ENCODE measurements at regions not wholly inside any gene's neighbourhood (a gene's known extent, or its start where the extent isn't known, plus 50 kb on each side); places are given as distances from the start of the nearest gene placed in this dataset.

GRCh38 chr21:18959817-18960216, 556.2 kb upstream of the TMPRSS15 start:
- no peak for DNase-seq (ENCODE audit: low spot score)

GRCh38 chr21:18960306-18960705, 556.7 kb upstream of the TMPRSS15 start:
- DNase-seq (ENCODE audit: low spot score) = no peak

- no peak for DNase-seq (ENCODE audit: low spot score)
Measured at GRCh38 chr21:18970416-18970815, 566.8 kb upstream of the TMPRSS15 start.

GRCh38 chr21:18970941-18971340, 567.4 kb upstream of the TMPRSS15 start:
- no peak for DNase-seq (ENCODE audit: low spot score)

- no peak for DNase-seq (ENCODE audit: low spot score)
Measured at GRCh38 chr21:18985584-18985983, 582.0 kb upstream of the TMPRSS15 start.

- DNase-seq (ENCODE audit: low spot score) = no peak
Measured at GRCh38 chr21:18986197-18986596, 582.6 kb upstream of the TMPRSS15 start.

GRCh38 chr21:18987520-18988026, 584.0 kb upstream of the TMPRSS15 start:
- no peak for DNase-seq (ENCODE audit: low spot score)

- no peak for DNase-seq (ENCODE audit: low spot score)
Measured at GRCh38 chr21:18989953-18990495, 586.4 kb upstream of the TMPRSS15 start.

GRCh38 chr21:18991846-18992245, 588.3 kb upstream of the TMPRSS15 start:
- DNase-seq (ENCODE audit: low spot score) = no peak

GRCh38 chr21:19010251-19010650, 606.7 kb upstream of the TMPRSS15 start:
- no peak for DNase-seq (ENCODE audit: low spot score)

GRCh38 chr21:19010996-19011395, 607.4 kb upstream of the TMPRSS15 start:
- DNase-seq (ENCODE audit: low spot score) = no peak

GRCh38 chr21:19011451-19011850, 607.9 kb upstream of the TMPRSS15 start:
- no peak for DNase-seq (ENCODE audit: low spot score)

- no peak for DNase-seq (ENCODE audit: low spot score)
Measured at GRCh38 chr21:19013916-19014315, 610.3 kb upstream of the TMPRSS15 start.

- no peak for DNase-seq (ENCODE audit: low spot score)
Measured at GRCh38 chr21:19018529-19018928, 614.9 kb upstream of the TMPRSS15 start.

- DNase-seq (ENCODE audit: low spot score) = no peak
Measured at GRCh38 chr21:19022978-19023377, 619.4 kb upstream of the TMPRSS15 start.

- no peak for DNase-seq (ENCODE audit: low spot score)
Measured at GRCh38 chr21:19026911-19027310, 623.3 kb upstream of the TMPRSS15 start.

GRCh38 chr21:19029816-19030215, 626.2 kb upstream of the TMPRSS15 start:
- DNase-seq (ENCODE audit: low spot score) = no peak

GRCh38 chr21:19031953-19032352, 628.4 kb upstream of the TMPRSS15 start:
- DNase-seq (ENCODE audit: low spot score) = no peak

- DNase-seq (ENCODE audit: low spot score) = no peak
Measured at GRCh38 chr21:19034041-19034440, 630.5 kb upstream of the TMPRSS15 start.

GRCh38 chr21:19034560-19034959, 631.0 kb upstream of the TMPRSS15 start:
- DNase-seq (ENCODE audit: low spot score) = no peak

- DNase-seq (ENCODE audit: low spot score) = no peak
Measured at GRCh38 chr21:19045876-19046275, 642.3 kb upstream of the TMPRSS15 start.

GRCh38 chr21:19048098-19048672, 644.6 kb upstream of the TMPRSS15 start:
- DNase-seq (ENCODE audit: low spot score) = no peak

- no peak for DNase-seq (ENCODE audit: low spot score)
Measured at GRCh38 chr21:19049567-19049966, 646.0 kb upstream of the TMPRSS15 start.

- no peak for DNase-seq (ENCODE audit: low spot score)
Measured at GRCh38 chr21:19065164-19065563, 661.6 kb upstream of the TMPRSS15 start.

Data from SW480 (cell line).